WTC11 (cell line): ENCODE measurements at regions not wholly inside any gene's neighbourhood (a gene's known extent, or its start where the extent isn't known, plus 50 kb on each side); places are given as distances from the start of the nearest gene placed in this dataset.

ENCODE experiments used
- ATAC-seq: fragments of 200-7000 bp; cut with Tn5 transposase; 2 replicates; pipeline ENCODE4 v1.10.0; 2021; ENCODE audit warnings: mild to moderate bottlenecking, moderate library complexity
- CTCF ChIA-PET: fragments of 300-600 bp; sonication (Branson Sonifier 250); formaldehyde crosslinking; loops from one replicate; lab custom pipeline; 2021; ENCODE audit warnings: antibody characterized with exemption; lab: Charles Lee
- POLR2A ChIA-PET: fragments of 350-600 bp; sonication (Branson Sonifier 250); formaldehyde crosslinking; loops from one replicate; lab custom pipeline; 2021; ENCODE audit warnings: antibody characterized with exemption; lab: Charles Lee
- DNase-seq: peaks from one replicate; pipeline ENCODE4 v3.0.0; 2021; ENCODE audit warnings: low spot score
- H3K27ac Mint-ChIP-seq: 2 replicates; pipeline ENCODE4 v1.8.0; 2021; ENCODE audit warnings: mixed read lengths
- H3K27me3 Mint-ChIP-seq: 2 replicates; pipeline ENCODE4 v1.8.0; 2021; ENCODE audit warnings: low read depth, mild to moderate bottlenecking, moderate library complexity, mixed read lengths
- H3K36me3 Mint-ChIP-seq: 2 replicates; pipeline ENCODE4 v1.8.0; 2021; ENCODE audit warnings: mixed read lengths
- H3K4me1 Mint-ChIP-seq: 2 replicates; pipeline ENCODE4 v1.8.0; 2022; ENCODE audit warnings: mixed read lengths
- H3K4me3 Mint-ChIP-seq: 2 replicates; pipeline ENCODE4 v1.8.0; 2021; ENCODE audit warnings: mild to moderate bottlenecking, moderate library complexity, mixed read lengths
- H3K9me3 Mint-ChIP-seq: 2 replicates; pipeline ENCODE4 v1.8.0; 2021; ENCODE audit warnings: mixed read lengths
- GTF2I ChIP-seq: fragments of 250-450 bp; sonication (Bioruptor Pico); conservative IDR thresholded peaks from 2 replicates; pipeline ENCODE4 v1.4.0; 2021; ENCODE audit warnings: mild to moderate bottlenecking
- HMGA2 ChIP-seq: fragments of 250-450 bp; sonication (Bioruptor Pico); IDR thresholded peaks from 2 replicates; pipeline ENCODE4 v1.4.0; 2021; ENCODE audit warnings: mild to moderate bottlenecking, moderate library complexity
- IRF2 ChIP-seq: sonication (generic); formaldehyde crosslinking; IDR thresholded peaks from 2 replicates; pipeline ENCODE4 v1.8.0; 2022; ENCODE audit warnings: low read depth, missing genetic modification reagents, borderline replicate concordance
- JAZF1 ChIP-seq: fragments of 250-450 bp; sonication (Bioruptor Pico); IDR thresholded peaks from 2 replicates; pipeline ENCODE4 v1.9.0; 2021; ENCODE audit warnings: moderate library complexity, mild to moderate bottlenecking, inconsistent platforms
- PRRX2 ChIP-seq: fragments of 250-450 bp; sonication (Bioruptor Pico); IDR thresholded peaks from 2 replicates; pipeline ENCODE4 v1.8.0; 2021; ENCODE audit warnings: mild to moderate bottlenecking
- RORB ChIP-seq: fragments of 250-450 bp; sonication (Bioruptor Pico); IDR thresholded peaks from 2 replicates; pipeline ENCODE4 v1.9.0; 2021; ENCODE audit warnings: mild to moderate bottlenecking
- SMAD4 ChIP-seq: sonication (generic); formaldehyde crosslinking; IDR thresholded peaks from 2 replicates; pipeline ENCODE4 v1.8.0; 2022; ENCODE audit warnings: mild to moderate bottlenecking, missing genetic modification reagents
- SOX15 ChIP-seq: fragments of 250-450 bp; sonication (Bioruptor Pico); IDR thresholded peaks from 2 replicates; pipeline ENCODE4 v1.9.0; 2021; ENCODE audit warnings: mild to moderate bottlenecking
- ZNF416 ChIP-seq: fragments of 250-450 bp; sonication (Bioruptor Pico); IDR thresholded peaks from 2 replicates; pipeline ENCODE4 v1.9.0; 2021; ENCODE audit warnings: mild to moderate bottlenecking, inconsistent platforms
- TF ChIP-seq, protein P1 (sequence below): sonication (generic); formaldehyde crosslinking; IDR thresholded peaks from 2 replicates; pipeline ENCODE4 v1.8.1; 2022; ENCODE audit warnings: low read depth, missing genetic modification reagents, borderline replicate concordance
- TF ChIP-seq, protein P2 (sequence below): sonication (generic); formaldehyde crosslinking; conservative IDR thresholded peaks from 2 replicates; pipeline ENCODE4 v1.8.1; 2023; ENCODE audit warnings: mild to moderate bottlenecking, low read depth, missing genetic modification reagents, moderate library complexity
- TF ChIP-seq, protein P3 (sequence below): sonication (generic); formaldehyde crosslinking; IDR thresholded peaks from 2 replicates; pipeline ENCODE4 v1.8.1; 2022; ENCODE audit warnings: low read depth, mild to moderate bottlenecking, moderate library complexity, missing genetic modification reagents, borderline replicate concordance
- TF ChIP-seq, protein P4 (sequence below): fragments of 200-600 bp; IDR thresholded peaks from 2 replicates; pipeline ENCODE4 v1.8.0; 2022; ENCODE audit warnings: antibody characterized with exemption
- TF ChIP-seq, protein P5 (sequence below): sonication (generic); formaldehyde crosslinking; IDR thresholded peaks from 2 replicates; pipeline ENCODE4 v1.8.1; 2023; ENCODE audit warnings: mild to moderate bottlenecking, moderate library complexity, missing genetic modification reagents
- TF ChIP-seq, protein P6 (sequence below): sonication (generic); formaldehyde crosslinking; IDR thresholded peaks from 2 replicates; pipeline ENCODE4 v1.8.0; 2022; ENCODE audit warnings: mild to moderate bottlenecking, missing genetic modification reagents
- TF ChIP-seq, protein P7 (sequence below): fragments of 250-450 bp; sonication (Bioruptor Pico); IDR thresholded peaks from 2 replicates; pipeline ENCODE4 v1.9.0; 2021; ENCODE audit warnings: mild to moderate bottlenecking
- TF ChIP-seq, protein P8 (sequence below): sonication (generic); formaldehyde crosslinking; IDR thresholded peaks from 2 replicates; pipeline ENCODE4 v1.8.1; 2022; ENCODE audit warnings: mild to moderate bottlenecking, moderate library complexity, missing genetic modification reagents
- TF ChIP-seq, protein P9 (sequence below): sonication (generic); formaldehyde crosslinking; IDR thresholded peaks from 2 replicates; pipeline ENCODE4 v1.8.1; 2023; ENCODE audit warnings: mild to moderate bottlenecking, missing genetic modification reagents, borderline replicate concordance

DNA sequence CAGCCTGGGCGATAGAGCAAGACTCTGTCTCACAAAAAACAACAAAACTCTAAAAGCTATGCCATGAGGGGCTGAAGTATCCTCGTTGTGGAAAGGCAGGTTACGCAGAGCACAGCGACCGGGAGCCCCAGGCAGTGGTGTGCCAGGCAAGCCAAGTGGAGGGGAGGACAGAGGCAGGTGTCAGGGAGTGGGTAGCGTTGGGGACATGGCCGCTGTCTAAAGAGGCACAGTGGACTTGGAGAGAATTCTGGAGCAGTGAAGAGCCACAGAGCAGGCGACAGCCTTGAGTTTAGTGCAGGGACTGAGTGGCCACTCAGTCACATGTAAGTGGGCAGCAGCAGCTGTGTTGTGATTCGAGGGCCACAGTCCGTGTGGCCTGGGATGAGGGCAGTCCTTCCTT lies 541.7 kb downstream of the FGF9 start:
- H3K36me3 Mint-ChIP-seq: no peaks in the 10 kb centered on the region
- TF ChIP-seq, protein P1, sequence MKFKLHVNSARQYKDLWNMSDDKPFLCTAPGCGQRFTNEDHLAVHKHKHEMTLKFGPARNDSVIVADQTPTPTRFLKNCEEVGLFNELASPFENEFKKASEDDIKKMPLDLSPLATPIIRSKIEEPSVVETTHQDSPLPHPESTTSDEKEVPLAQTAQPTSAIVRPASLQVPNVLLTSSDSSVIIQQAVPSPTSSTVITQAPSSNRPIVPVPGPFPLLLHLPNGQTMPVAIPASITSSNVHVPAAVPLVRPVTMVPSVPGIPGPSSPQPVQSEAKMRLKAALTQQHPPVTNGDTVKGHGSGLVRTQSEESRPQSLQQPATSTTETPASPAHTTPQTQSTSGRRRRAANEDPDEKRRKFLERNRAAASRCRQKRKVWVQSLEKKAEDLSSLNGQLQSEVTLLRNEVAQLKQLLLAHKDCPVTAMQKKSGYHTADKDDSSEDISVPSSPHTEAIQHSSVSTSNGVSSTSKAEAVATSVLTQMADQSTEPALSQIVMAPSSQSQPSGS (CRISPR knock-in tag): no peak
- TF ChIP-seq PRRX2 (no peak), ZNF416 (CRISPR knock-in tag) (no peak), JAZF1 (CRISPR knock-in tag) (no peak), RORB (no peak)
- TF ChIP-seq, protein P2, sequence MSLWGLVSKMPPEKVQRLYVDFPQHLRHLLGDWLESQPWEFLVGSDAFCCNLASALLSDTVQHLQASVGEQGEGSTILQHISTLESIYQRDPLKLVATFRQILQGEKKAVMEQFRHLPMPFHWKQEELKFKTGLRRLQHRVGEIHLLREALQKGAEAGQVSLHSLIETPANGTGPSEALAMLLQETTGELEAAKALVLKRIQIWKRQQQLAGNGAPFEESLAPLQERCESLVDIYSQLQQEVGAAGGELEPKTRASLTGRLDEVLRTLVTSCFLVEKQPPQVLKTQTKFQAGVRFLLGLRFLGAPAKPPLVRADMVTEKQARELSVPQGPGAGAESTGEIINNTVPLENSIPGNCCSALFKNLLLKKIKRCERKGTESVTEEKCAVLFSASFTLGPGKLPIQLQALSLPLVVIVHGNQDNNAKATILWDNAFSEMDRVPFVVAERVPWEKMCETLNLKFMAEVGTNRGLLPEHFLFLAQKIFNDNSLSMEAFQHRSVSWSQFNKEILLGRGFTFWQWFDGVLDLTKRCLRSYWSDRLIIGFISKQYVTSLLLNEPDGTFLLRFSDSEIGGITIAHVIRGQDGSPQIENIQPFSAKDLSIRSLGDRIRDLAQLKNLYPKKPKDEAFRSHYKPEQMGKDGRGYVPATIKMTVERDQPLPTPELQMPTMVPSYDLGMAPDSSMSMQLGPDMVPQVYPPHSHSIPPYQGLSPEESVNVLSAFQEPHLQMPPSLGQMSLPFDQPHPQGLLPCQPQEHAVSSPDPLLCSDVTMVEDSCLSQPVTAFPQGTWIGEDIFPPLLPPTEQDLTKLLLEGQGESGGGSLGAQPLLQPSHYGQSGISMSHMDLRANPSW (CRISPR knock-in tag): no peak
- TF ChIP-seq, protein P3, sequence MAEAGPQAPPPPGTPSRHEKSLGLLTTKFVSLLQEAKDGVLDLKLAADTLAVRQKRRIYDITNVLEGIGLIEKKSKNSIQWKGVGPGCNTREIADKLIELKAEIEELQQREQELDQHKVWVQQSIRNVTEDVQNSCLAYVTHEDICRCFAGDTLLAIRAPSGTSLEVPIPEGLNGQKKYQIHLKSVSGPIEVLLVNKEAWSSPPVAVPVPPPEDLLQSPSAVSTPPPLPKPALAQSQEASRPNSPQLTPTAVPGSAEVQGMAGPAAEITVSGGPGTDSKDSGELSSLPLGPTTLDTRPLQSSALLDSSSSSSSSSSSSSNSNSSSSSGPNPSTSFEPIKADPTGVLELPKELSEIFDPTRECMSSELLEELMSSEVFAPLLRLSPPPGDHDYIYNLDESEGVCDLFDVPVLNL: no peak
- TF ChIP-seq, protein P4, sequence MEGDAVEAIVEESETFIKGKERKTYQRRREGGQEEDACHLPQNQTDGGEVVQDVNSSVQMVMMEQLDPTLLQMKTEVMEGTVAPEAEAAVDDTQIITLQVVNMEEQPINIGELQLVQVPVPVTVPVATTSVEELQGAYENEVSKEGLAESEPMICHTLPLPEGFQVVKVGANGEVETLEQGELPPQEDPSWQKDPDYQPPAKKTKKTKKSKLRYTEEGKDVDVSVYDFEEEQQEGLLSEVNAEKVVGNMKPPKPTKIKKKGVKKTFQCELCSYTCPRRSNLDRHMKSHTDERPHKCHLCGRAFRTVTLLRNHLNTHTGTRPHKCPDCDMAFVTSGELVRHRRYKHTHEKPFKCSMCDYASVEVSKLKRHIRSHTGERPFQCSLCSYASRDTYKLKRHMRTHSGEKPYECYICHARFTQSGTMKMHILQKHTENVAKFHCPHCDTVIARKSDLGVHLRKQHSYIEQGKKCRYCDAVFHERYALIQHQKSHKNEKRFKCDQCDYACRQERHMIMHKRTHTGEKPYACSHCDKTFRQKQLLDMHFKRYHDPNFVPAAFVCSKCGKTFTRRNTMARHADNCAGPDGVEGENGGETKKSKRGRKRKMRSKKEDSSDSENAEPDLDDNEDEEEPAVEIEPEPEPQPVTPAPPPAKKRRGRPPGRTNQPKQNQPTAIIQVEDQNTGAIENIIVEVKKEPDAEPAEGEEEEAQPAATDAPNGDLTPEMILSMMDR: no peak
- H3K9me3 Mint-ChIP-seq: no peaks in the 10 kb centered on the region; the same call in 1 of the 2 replicates
- peak overlapping the region; percentile 20; the same call in 1 of the 2 replicates for H3K27ac Mint-ChIP-seq
- ChIA-PET CTCF (no interaction called here), POLR2A (no interaction called here)
- H3K27me3 Mint-ChIP-seq: no peaks in the 10 kb centered on the region
- ATAC-seq (no peak), DNase-seq (no peak)
- no peak overlapping the region for H3K4me3 Mint-ChIP-seq
- peaks cover 55% of the 10 kb centered on the region for H3K4me1 Mint-ChIP-seq

DNA sequence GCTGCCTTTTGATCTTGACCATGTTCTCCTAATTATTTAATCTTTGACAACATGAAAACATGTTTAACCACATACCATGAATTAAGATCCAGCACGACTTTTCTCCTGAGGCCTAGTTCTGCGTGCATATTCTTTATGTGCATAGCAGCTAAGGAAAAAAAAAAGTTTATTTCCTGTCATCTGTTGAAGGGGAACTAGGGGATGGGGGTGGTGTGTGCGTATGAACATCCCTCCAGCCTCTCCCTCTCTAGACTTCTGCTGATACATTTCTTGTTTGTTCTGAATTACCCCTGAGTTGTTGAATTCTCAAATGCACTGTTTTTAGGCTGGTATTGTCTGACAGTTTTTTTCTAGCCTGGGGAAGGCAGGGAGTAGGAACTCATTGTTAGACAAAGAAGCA lies 543.3 kb downstream of the FGF9 start:
- Mint-ChIP-seq H3K36me3 (no peaks in the 10 kb centered on the region), H3K4me1 (peaks cover 44% of the 10 kb centered on the region), H3K9me3 (no peaks in the 10 kb centered on the region), H3K27ac (no peak overlapping the region), H3K27me3 (no peaks in the 10 kb centered on the region), H3K4me3 (no peak overlapping the region)
- DNase-seq (no peak), ATAC-seq (no peak)
- ChIA-PET CTCF (interaction anchor here (0.7 kb wide), 1 partner anchor 1365 kb away, joined by 3 read pairs; no protein-coding TSS in a partner anchor), POLR2A (no interaction called here)
- TF ChIP-seq, protein P5, sequence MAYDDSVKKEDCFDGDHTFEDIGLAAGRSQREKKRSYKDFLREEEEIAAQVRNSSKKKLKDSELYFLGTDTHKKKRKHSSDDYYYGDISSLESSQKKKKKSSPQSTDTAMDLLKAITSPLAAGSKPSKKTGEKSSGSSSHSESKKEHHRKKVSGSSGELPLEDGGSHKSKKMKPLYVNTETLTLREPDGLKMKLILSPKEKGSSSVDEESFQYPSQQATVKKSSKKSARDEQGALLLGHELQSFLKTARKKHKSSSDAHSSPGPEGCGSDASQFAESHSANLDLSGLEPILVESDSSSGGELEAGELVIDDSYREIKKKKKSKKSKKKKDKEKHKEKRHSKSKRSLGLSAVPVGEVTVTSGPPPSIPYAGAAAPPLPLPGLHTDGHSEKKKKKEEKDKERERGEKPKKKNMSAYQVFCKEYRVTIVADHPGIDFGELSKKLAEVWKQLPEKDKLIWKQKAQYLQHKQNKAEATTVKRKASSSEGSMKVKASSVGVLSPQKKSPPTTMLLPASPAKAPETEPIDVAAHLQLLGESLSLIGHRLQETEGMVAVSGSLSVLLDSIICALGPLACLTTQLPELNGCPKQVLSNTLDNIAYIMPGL (CRISPR knock-in tag): no peak
- TF ChIP-seq, protein P6, sequence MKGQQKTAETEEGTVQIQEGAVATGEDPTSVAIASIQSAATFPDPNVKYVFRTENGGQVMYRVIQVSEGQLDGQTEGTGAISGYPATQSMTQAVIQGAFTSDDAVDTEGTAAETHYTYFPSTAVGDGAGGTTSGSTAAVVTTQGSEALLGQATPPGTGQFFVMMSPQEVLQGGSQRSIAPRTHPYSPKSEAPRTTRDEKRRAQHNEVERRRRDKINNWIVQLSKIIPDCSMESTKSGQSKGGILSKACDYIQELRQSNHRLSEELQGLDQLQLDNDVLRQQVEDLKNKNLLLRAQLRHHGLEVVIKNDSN: no peak
- TF ChIP-seq, protein P7, sequence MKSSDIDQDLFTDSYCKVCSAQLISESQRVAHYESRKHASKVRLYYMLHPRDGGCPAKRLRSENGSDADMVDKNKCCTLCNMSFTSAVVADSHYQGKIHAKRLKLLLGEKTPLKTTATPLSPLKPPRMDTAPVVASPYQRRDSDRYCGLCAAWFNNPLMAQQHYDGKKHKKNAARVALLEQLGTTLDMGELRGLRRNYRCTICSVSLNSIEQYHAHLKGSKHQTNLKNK (CRISPR knock-in tag): no peak
- TF ChIP-seq JAZF1 (CRISPR knock-in tag): no peak
- no peak for TF ChIP-seq SMAD4 (CRISPR knock-in tag)
- no peak for TF ChIP-seq SOX15 (CRISPR knock-in tag)
- TF ChIP-seq, protein P1 (CRISPR knock-in tag): no peak
- TF ChIP-seq GTF2I (CRISPR knock-in tag): no peak
- no peak for TF ChIP-seq IRF2 (CRISPR knock-in tag)
- TF ChIP-seq, protein P8, sequence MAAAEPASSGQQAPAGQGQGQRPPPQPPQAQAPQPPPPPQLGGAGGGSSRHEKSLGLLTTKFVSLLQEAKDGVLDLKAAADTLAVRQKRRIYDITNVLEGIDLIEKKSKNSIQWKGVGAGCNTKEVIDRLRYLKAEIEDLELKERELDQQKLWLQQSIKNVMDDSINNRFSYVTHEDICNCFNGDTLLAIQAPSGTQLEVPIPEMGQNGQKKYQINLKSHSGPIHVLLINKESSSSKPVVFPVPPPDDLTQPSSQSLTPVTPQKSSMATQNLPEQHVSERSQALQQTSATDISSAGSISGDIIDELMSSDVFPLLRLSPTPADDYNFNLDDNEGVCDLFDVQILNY: no peak
- TF ChIP-seq HMGA2 (CRISPR knock-in tag): no peak
- TF ChIP-seq, protein P9, sequence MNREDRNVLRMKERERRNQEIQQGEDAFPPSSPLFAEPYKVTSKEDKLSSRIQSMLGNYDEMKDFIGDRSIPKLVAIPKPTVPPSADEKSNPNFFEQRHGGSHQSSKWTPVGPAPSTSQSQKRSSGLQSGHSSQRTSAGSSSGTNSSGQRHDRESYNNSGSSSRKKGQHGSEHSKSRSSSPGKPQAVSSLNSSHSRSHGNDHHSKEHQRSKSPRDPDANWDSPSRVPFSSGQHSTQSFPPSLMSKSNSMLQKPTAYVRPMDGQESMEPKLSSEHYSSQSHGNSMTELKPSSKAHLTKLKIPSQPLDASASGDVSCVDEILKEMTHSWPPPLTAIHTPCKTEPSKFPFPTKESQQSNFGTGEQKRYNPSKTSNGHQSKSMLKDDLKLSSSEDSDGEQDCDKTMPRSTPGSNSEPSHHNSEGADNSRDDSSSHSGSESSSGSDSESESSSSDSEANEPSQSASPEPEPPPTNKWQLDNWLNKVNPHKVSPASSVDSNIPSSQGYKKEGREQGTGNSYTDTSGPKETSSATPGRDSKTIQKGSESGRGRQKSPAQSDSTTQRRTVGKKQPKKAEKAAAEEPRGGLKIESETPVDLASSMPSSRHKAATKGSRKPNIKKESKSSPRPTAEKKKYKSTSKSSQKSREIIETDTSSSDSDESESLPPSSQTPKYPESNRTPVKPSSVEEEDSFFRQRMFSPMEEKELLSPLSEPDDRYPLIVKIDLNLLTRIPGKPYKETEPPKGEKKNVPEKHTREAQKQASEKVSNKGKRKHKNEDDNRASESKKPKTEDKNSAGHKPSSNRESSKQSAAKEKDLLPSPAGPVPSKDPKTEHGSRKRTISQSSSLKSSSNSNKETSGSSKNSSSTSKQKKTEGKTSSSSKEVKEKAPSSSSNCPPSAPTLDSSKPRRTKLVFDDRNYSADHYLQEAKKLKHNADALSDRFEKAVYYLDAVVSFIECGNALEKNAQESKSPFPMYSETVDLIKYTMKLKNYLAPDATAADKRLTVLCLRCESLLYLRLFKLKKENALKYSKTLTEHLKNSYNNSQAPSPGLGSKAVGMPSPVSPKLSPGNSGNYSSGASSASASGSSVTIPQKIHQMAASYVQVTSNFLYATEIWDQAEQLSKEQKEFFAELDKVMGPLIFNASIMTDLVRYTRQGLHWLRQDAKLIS (CRISPR knock-in tag): no peak
